ENCODE measurements at regions not wholly inside any gene's neighbourhood (a gene's known extent, or its start where the extent isn't known, plus 50 kb on each side); places are given as distances from the start of the nearest gene placed in this dataset.

GRCh38 chr5:3321923-3322322 is 273.7 kb upstream of the IRX1 start:
- peaks cover 72% of the 10 kb centered on the region for H3K9me3 ChIP-seq (ENCODE audit: control insufficient read depth, insufficient read depth, low read length)
- TF ChIP-seq CTCF (IDR thresholded peaks at IDR 0.05; ENCODE audit: low read depth, low read length), result no peak
- no peaks in the 10 kb centered on the region for H3K27me3 ChIP-seq (ENCODE audit: control insufficient read depth, insufficient read depth, low read length)
- no peak overlapping the region for H3K4me3 ChIP-seq (ENCODE audit: low read depth, low read length)
- no peak for DNase-seq (ENCODE audit: low read depth, low spot score)
- ChIA-PET POLR2A (no interaction called here), CTCF (no interaction called here)
- H3K27ac ChIP-seq (ENCODE audit: low read depth, low read length), result no peak overlapping the region

GRCh38 chr5:3321119-3321760 is 274.4 kb upstream of the IRX1 start:
- H3K4me3 ChIP-seq (ENCODE audit: low read depth, low read length), result no peak overlapping the region
- POLR2A ChIA-PET, result no interaction called here
- H3K27me3 ChIP-seq (ENCODE audit: control insufficient read depth, insufficient read depth, low read length), result no peaks in the 10 kb centered on the region
- TF ChIP-seq CTCF (IDR thresholded peaks at IDR 0.05; ENCODE audit: low read depth, low read length), result no peak
- peaks cover 65% of the 10 kb centered on the region for H3K9me3 ChIP-seq (ENCODE audit: control insufficient read depth, insufficient read depth, low read length)
- DNase-seq (ENCODE audit: low read depth, low spot score), result no peak
- CTCF ChIA-PET, result no interaction called here
- no peak overlapping the region for H3K27ac ChIP-seq (ENCODE audit: low read depth, low read length)

GRCh38 chr5:3320317-3320875 is 275.2 kb upstream of the IRX1 start:
- CTCF ChIA-PET, result no interaction called here
- H3K9me3 ChIP-seq (ENCODE audit: control insufficient read depth, insufficient read depth, low read length), result peaks cover 64% of the 10 kb centered on the region
- no peak for TF ChIP-seq CTCF (IDR thresholded peaks at IDR 0.05; ENCODE audit: low read depth, low read length)
- POLR2A ChIA-PET, result no interaction called here
- no peak for DNase-seq (ENCODE audit: low read depth, low spot score)
- no peak overlapping the region for H3K4me3 ChIP-seq (ENCODE audit: low read depth, low read length)
- H3K27ac ChIP-seq (ENCODE audit: low read depth, low read length), result peak overlapping the region; percentile 11
- H3K27me3 ChIP-seq (ENCODE audit: control insufficient read depth, insufficient read depth, low read length), result no peaks in the 10 kb centered on the region

- CTCF ChIA-PET, result no interaction called here
- TF ChIP-seq CTCF (IDR thresholded peaks at IDR 0.05; ENCODE audit: low read depth, low read length), result no peak
- Histone ChIP-seq H3K4me3 (ENCODE audit: low read depth, low read length) (no peak overlapping the region), H3K9me3 (ENCODE audit: control insufficient read depth, insufficient read depth, low read length) (peaks cover 53% of the 10 kb centered on the region), H3K27ac (ENCODE audit: low read depth, low read length) (no peak overlapping the region), H3K27me3 (ENCODE audit: control insufficient read depth, insufficient read depth, low read length) (no peaks in the 10 kb centered on the region)
- no peak for DNase-seq (ENCODE audit: low read depth, low spot score)
- POLR2A ChIA-PET, result no interaction called here
Observed at GRCh38 chr5:3317051-3317795, 278.4 kb upstream of the IRX1 start.

GRCh38 chr5:3313569-3313968 is 282.1 kb upstream of the IRX1 start:
- POLR2A ChIA-PET, result no interaction called here
- no peak overlapping the region for H3K27ac ChIP-seq (ENCODE audit: low read depth, low read length)
- peaks cover 54% of the 10 kb centered on the region for H3K9me3 ChIP-seq (ENCODE audit: control insufficient read depth, insufficient read depth, low read length)
- no peak for TF ChIP-seq CTCF (IDR thresholded peaks at IDR 0.05; ENCODE audit: low read depth, low read length)
- no peak for DNase-seq (ENCODE audit: low read depth, low spot score)
- no peaks in the 10 kb centered on the region for H3K27me3 ChIP-seq (ENCODE audit: control insufficient read depth, insufficient read depth, low read length)
- CTCF ChIA-PET, result no interaction called here
- H3K4me3 ChIP-seq (ENCODE audit: low read depth, low read length), result no peak overlapping the region
